H9 (cell line): ENCODE measurements at regions not wholly inside any gene's neighbourhood (a gene's known extent, or its start where the extent isn't known, plus 50 kb on each side); places are given as distances from the start of the nearest gene placed in this dataset.

Experiments used
- DNase-seq: peaks from one replicate; pipeline ENCODE4 v3.0.0-alpha.2; 2017
- H2AFZ ChIP-seq: one replicate; pipeline ENCODE4 v1.6.1; 2013; ENCODE audit warnings: mild to moderate bottlenecking, low read length, control low read depth, moderate library complexity
- H2AK5ac ChIP-seq: 2 replicates; pipeline ENCODE4 v1.6.1; 2013; ENCODE audit warnings: low read length, control low read depth, mixed read lengths; ENCODE audit not compliant: insufficient read length
- H2BK120ac ChIP-seq: one replicate; pipeline ENCODE4 v1.6.1; 2013; ENCODE audit warnings: low read depth, mild to moderate bottlenecking, low read length, control low read depth, inconsistent platforms; ENCODE audit not compliant: poor library complexity, severe bottlenecking
- H2BK12ac ChIP-seq: 2 replicates; pipeline ENCODE4 v1.6.1; 2013; ENCODE audit warnings: low read length, control low read depth, mixed read lengths, low read depth; ENCODE audit not compliant: insufficient read length
- H2BK15ac ChIP-seq: 2 replicates; pipeline ENCODE4 v1.6.1; 2013; ENCODE audit warnings: low read depth, low read length, control low read depth
- H2BK20ac ChIP-seq: one replicate; pipeline ENCODE4 v1.6.1; 2013; ENCODE audit warnings: low read depth, mild to moderate bottlenecking, low read length, control low read depth, inconsistent platforms; ENCODE audit not compliant: poor library complexity, severe bottlenecking
- H2BK5ac ChIP-seq: 2 replicates; pipeline ENCODE4 v1.6.1; 2013; ENCODE audit warnings: low read length, control low read depth, mixed read lengths; ENCODE audit not compliant: insufficient read length
- H3K14ac ChIP-seq: 2 replicates; pipeline ENCODE4 v1.6.1; 2013; ENCODE audit warnings: low read length, control low read depth; ENCODE audit not compliant: insufficient read depth
- H3K18ac ChIP-seq: 2 replicates; pipeline ENCODE4 v1.6.1; 2013; ENCODE audit warnings: low read depth, mild to moderate bottlenecking, mixed read lengths, low read length, control low read depth; ENCODE audit not compliant: insufficient read length
- H3K23ac ChIP-seq: 2 replicates; pipeline ENCODE4 v1.6.1; 2013; ENCODE audit warnings: low read length, control low read depth, mixed read lengths, low read depth; ENCODE audit not compliant: insufficient read length
- H3K23me2 ChIP-seq: 2 replicates; pipeline ENCODE4 v1.6.1; 2013; ENCODE audit warnings: low read depth, mild to moderate bottlenecking, mixed read lengths, low read length, control low read depth; ENCODE audit not compliant: insufficient read length, poor library complexity, severe bottlenecking
- H3K27ac ChIP-seq: 2 replicates; pipeline ENCODE4 v1.5.1; 2013; ENCODE audit warnings: low read length, control low read depth, mixed read lengths, low read depth; ENCODE audit not compliant: insufficient read length
- H3K27me3 ChIP-seq: 2 replicates; pipeline ENCODE4 v1.6.1; 2013; ENCODE audit warnings: low read length, control low read depth, inconsistent platforms; ENCODE audit not compliant: insufficient read depth
- H3K4ac ChIP-seq: 2 replicates; pipeline ENCODE4 v1.6.1; 2013; ENCODE audit warnings: low read depth, mild to moderate bottlenecking, control low read depth, inconsistent platforms, low read length, moderate library complexity
- H3K4me1 ChIP-seq: 2 replicates; pipeline ENCODE4 v1.6.1; 2013; ENCODE audit warnings: low read length, control low read depth, inconsistent platforms; ENCODE audit not compliant: insufficient read depth
- H3K4me2 ChIP-seq: 2 replicates; pipeline ENCODE4 v1.6.1; 2013; ENCODE audit warnings: low read length, control low read depth, mixed read lengths; ENCODE audit not compliant: insufficient read length, insufficient read depth
- H3K56ac ChIP-seq: 2 replicates; pipeline ENCODE4 v1.6.1; 2013; ENCODE audit warnings: low read depth, mild to moderate bottlenecking, mixed read lengths, low read length, control low read depth; ENCODE audit not compliant: insufficient read length
- H3K79me1 ChIP-seq: 2 replicates; pipeline ENCODE4 v1.6.1; 2013; ENCODE audit warnings: low read depth, mild to moderate bottlenecking, moderate library complexity, low read length, control low read depth, inconsistent platforms; ENCODE audit not compliant: insufficient read depth, poor library complexity, severe bottlenecking
- H3K79me2 ChIP-seq: 2 replicates; pipeline ENCODE4 v1.6.1; 2013; ENCODE audit warnings: low read length, control low read depth, inconsistent platforms; ENCODE audit not compliant: insufficient read depth
- H3K9ac ChIP-seq: 2 replicates; pipeline ENCODE4 v1.6.1; 2013; ENCODE audit warnings: low read length, control low read depth, mixed read lengths; ENCODE audit not compliant: insufficient read length; ENCODE audit errors: extremely low read depth
- H3K9me3 ChIP-seq: one replicate; pipeline ENCODE4 v1.6.1; 2013; ENCODE audit warnings: low read depth, low read length, inconsistent platforms; ENCODE audit not compliant: control insufficient read depth
- H3T11ph ChIP-seq: one replicate; pipeline ENCODE4 v1.6.1; 2013; ENCODE audit warnings: mild to moderate bottlenecking, low read length, control low read depth, inconsistent platforms
- H4K20me1 ChIP-seq: one replicate; pipeline ENCODE4 v1.6.1; 2013; ENCODE audit not compliant: control insufficient read depth, insufficient read length, insufficient read depth
- H4K5ac ChIP-seq: 2 replicates; pipeline ENCODE4 v1.6.1; 2013; ENCODE audit warnings: low read depth, mild to moderate bottlenecking, mixed read lengths, low read length, control low read depth; ENCODE audit not compliant: insufficient read length
- H4K8ac ChIP-seq: replicated peaks from 2 replicates; pipeline ENCODE4 v1.6.1; 2013; ENCODE audit warnings: low read length, control low read depth, mixed read lengths, low read depth; ENCODE audit not compliant: insufficient read length
- H4K91ac ChIP-seq: 2 replicates; pipeline ENCODE4 v1.6.1; 2013; ENCODE audit warnings: low read depth, mild to moderate bottlenecking, moderate library complexity, mixed read lengths, low read length, control low read depth; ENCODE audit not compliant: insufficient read length
- H3K27ac Mint-ChIP-seq, 3 experiments: 2 replicates in 2 of 3; 3 replicates in 1 of 3; pipeline ENCODE4 v1.8.0; 2020 to 2021; ENCODE audit warnings: mixed read lengths in 3 of 3, mild to moderate bottlenecking in 1 of 3, moderate library complexity in 1 of 3
- H3K27me3 Mint-ChIP-seq: 2 replicates; pipeline ENCODE4 v1.8.0; 2021; ENCODE audit warnings: low read depth, mild to moderate bottlenecking, moderate library complexity, mixed read lengths
- H3K36me3 Mint-ChIP-seq, 3 experiments: 2 replicates in 2 of 3; 3 replicates in 1 of 3; pipeline ENCODE4 v1.8.0; 2020 to 2021; ENCODE audit warnings: low read depth in 3 of 3, mixed read lengths in 3 of 3; ENCODE audit not compliant: insufficient read depth in 1 of 3
- H3K4me1 Mint-ChIP-seq, 2 experiments: 2 replicates each; pipeline ENCODE4 v1.8.0; 2020; ENCODE audit warnings: mixed read lengths in 2 of 2
- H3K4me3 Mint-ChIP-seq, 2 experiments: 2 replicates in 1 of 2; 3 replicates in 1 of 2; pipeline ENCODE4 v1.8.0; 2020 to 2021; ENCODE audit warnings: mild to moderate bottlenecking in 2 of 2, mixed read lengths in 2 of 2, moderate library complexity in 1 of 2
- H3K9me3 Mint-ChIP-seq, 2 experiments: 2 replicates in 1 of 2; 3 replicates in 1 of 2; pipeline ENCODE4 v1.8.0; 2020; ENCODE audit warnings: mild to moderate bottlenecking in 2 of 2, mixed read lengths in 2 of 2, moderate library complexity in 1 of 2
- CTCF ChIP-seq: fragments of 200-600 bp; sonication (generic); conservative IDR thresholded peaks from 3 replicates; pipeline ENCODE4 v1.8.0; 2021; ENCODE audit warnings: antibody characterized with exemption, mild to moderate bottlenecking
- WGBS: extraction: QIAGEN DNeasy Blood & Tissue Kit; methylation state at CpG from one replicate; pipeline ENCODE4 v1.1.7; 2013; ENCODE audit warnings: missing lambda C conversion rate, low lambda C conversion rate, mixed read lengths; ENCODE audit not compliant: insufficient read length; ENCODE audit errors: extremely low coverage; 5-methylcytosine and 5-hydroxymethylcytosine counted together

- peaks cover 2 to 8% (median 4%) of the 10 kb centered on the region in 3 experiments; a peak in 5 of 7 replicates for H3K36me3 Mint-ChIP-seq
- Histone ChIP-seq H3K79me2 (no peaks in the 10 kb centered on the region), H2AFZ (no peak overlapping the region), H3K23ac (no peak overlapping the region), H4K8ac (no peak overlapping the region), H2BK12ac (no peak overlapping the region), H3K4me2 (no peak overlapping the region), H3K9ac (no peak overlapping the region), H3K4me1 (peaks cover 4% of the 10 kb centered on the region), H3K27me3 (no peaks in the 10 kb centered on the region), H2BK20ac (no peak overlapping the region), H3K4ac (no peak overlapping the region), H4K91ac (no peak overlapping the region), H3K18ac (no peak overlapping the region), H3T11ph (no peak overlapping the region), H3K23me2 (no peaks in the 10 kb centered on the region), H4K5ac (no peak overlapping the region), H2BK120ac (no peak overlapping the region), H2BK15ac (no peak overlapping the region), H3K14ac (no peak overlapping the region), H2AK5ac (no peak overlapping the region), H4K20me1 (no peaks in the 10 kb centered on the region), H3K27ac (no peak overlapping the region), H2BK5ac (no peak overlapping the region), H3K79me1 (no peaks in the 10 kb centered on the region), H3K9me3 (no peaks in the 10 kb centered on the region), H3K56ac (no peak overlapping the region)
- peaks cover 33 to 38% of the 10 kb centered on the region in 2 experiments for H3K4me1 Mint-ChIP-seq
- WGBS = no CpG with 5 or more reads among the region's 15 CpGs
- no peak for DNase-seq
- H3K27me3 Mint-ChIP-seq = no peaks in the 10 kb centered on the region
- no peaks in the 10 kb centered on the region for H3K9me3 Mint-ChIP-seq
- TF ChIP-seq CTCF = no peak
- no peak overlapping the region for H3K4me3 Mint-ChIP-seq
- peak overlapping the region in 1 of 3 experiments; percentile 29; a peak in 1 of 7 replicates for H3K27ac Mint-ChIP-seq
These were observed 418.9 kb downstream of the KLF12 start for GRCh38 chr13:73715114-73715910.
